ENCODE measurements at regions not wholly inside any gene's neighbourhood (a gene's known extent, or its start where the extent isn't known, plus 50 kb on each side); places are given as distances from the start of the nearest gene placed in this dataset.

GRCh38 chr1:106296431-106296830, 760.0 kb upstream of the PRMT6 start:
- Histone ChIP-seq H3K9me3 (ENCODE audit: control extremely low read depth in 1 of 5, control insufficient read depth in 4 of 5, insufficient read depth in 2 of 5, low read depth in 1 of 5, low read length in 4 of 5) (no peaks in the 10 kb centered on the region), H3K4me3 (ENCODE audit: control insufficient read depth in 1 of 7, extremely low read depth in 1 of 7, insufficient read depth in 4 of 7, low read depth in 2 of 7, low read length in 6 of 7) (no peak overlapping the region)
- CTCF ChIA-PET = no interaction called here

DNA sequence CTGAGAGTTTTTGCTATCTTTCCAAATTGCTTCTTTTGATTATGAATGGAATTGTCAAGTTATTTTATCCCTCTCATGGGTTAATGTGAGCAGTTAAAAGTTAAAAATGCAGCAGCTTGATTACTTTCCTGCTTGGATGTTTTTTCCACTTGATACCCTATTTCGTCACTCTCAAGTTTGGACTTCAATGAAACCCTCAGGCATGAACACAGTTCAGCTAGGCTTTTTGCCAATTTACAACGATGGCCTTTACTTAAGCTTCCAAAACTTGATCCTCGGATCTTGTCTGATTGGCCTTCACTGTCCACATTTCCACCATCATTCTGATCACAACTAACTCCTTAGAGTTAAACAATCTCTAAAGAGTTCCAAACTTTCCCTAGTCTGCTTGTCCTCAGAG, 752.4 kb upstream of the PRMT6 start:
- ChIA-PET POLR2A (no interaction called here), CTCF (no interaction called here)
- Histone ChIP-seq H3K4me1 (ENCODE audit: control extremely low read depth in 1 of 4, control insufficient read depth in 4 of 4, insufficient read depth in 4 of 4, low read length in 3 of 4) (no peaks in the 10 kb centered on the region), H3K27ac (ENCODE audit: insufficient read depth in 1 of 2, low read depth in 1 of 2, low read length in 2 of 2, poor library complexity in 1 of 2, severe bottlenecking in 2 of 2) (no peak overlapping the region), H3K36me3 (ENCODE audit: control insufficient read depth in 4 of 4, insufficient read depth in 4 of 4, low read length in 3 of 4) (no peaks in the 10 kb centered on the region), H3K27me3 (replicated peaks in 2 of 5; ENCODE audit: control insufficient read depth in 4 of 5, insufficient read depth in 5 of 5, low read length in 4 of 5) (no peaks in the 10 kb centered on the region), H3K4me3 (ENCODE audit: control insufficient read depth in 1 of 7, extremely low read depth in 1 of 7, insufficient read depth in 4 of 7, low read depth in 2 of 7, low read length in 6 of 7) (no peak overlapping the region), H3K9me3 (ENCODE audit: control extremely low read depth in 1 of 5, control insufficient read depth in 4 of 5, insufficient read depth in 2 of 5, low read depth in 1 of 5, low read length in 4 of 5) (peaks cover 0 to 12% (median 4%) of the 10 kb centered on the region in 5 experiments)
- 92% methylated on average over 1 of the region's 3 CpGs for WGBS (ENCODE audit: insufficient coverage)
- no peak for DNase-seq

More at GRCh38 chr1:106296431-106296830, 760.0 kb upstream of the PRMT6 start:
- H3K36me3 ChIP-seq (ENCODE audit: control insufficient read depth in 4 of 4, insufficient read depth in 4 of 4, low read length in 3 of 4) = no peaks in the 10 kb centered on the region
- H3K27me3 ChIP-seq (replicated peaks in 2 of 5; ENCODE audit: control insufficient read depth in 4 of 5, insufficient read depth in 5 of 5, low read length in 4 of 5) = no peaks in the 10 kb centered on the region
- H3K4me1 ChIP-seq (ENCODE audit: control extremely low read depth in 1 of 4, control insufficient read depth in 4 of 4, insufficient read depth in 4 of 4, low read length in 3 of 4) = no peaks in the 10 kb centered on the region
- POLR2A ChIA-PET = no interaction called here
- DNase-seq = no peak
- WGBS (ENCODE audit: insufficient coverage) = no CpG with 5 or more reads among the region's 1 CpG
- H3K27ac ChIP-seq (ENCODE audit: insufficient read depth in 1 of 2, low read depth in 1 of 2, low read length in 2 of 2, poor library complexity in 1 of 2, severe bottlenecking in 2 of 2) = no peak overlapping the region

GRCh38 chr1:106319612-106320011, 736.9 kb upstream of the PRMT6 start:
- Histone ChIP-seq H3K36me3 (ENCODE audit: control insufficient read depth in 4 of 4, insufficient read depth in 4 of 4, low read length in 3 of 4) (no peaks in the 10 kb centered on the region), H3K27me3 (replicated peaks in 2 of 5; ENCODE audit: control insufficient read depth in 4 of 5, insufficient read depth in 5 of 5, low read length in 4 of 5) (no peaks in the 10 kb centered on the region), H3K4me1 (ENCODE audit: control extremely low read depth in 1 of 4, control insufficient read depth in 4 of 4, insufficient read depth in 4 of 4, low read length in 3 of 4) (no peaks in the 10 kb centered on the region), H3K9me3 (ENCODE audit: control extremely low read depth in 1 of 5, control insufficient read depth in 4 of 5, insufficient read depth in 2 of 5, low read depth in 1 of 5, low read length in 4 of 5) (peaks cover 0 to 1% (median 0%) of the 10 kb centered on the region in 5 experiments), H3K4me3 (ENCODE audit: control insufficient read depth in 1 of 7, extremely low read depth in 1 of 7, insufficient read depth in 4 of 7, low read depth in 2 of 7, low read length in 6 of 7) (no peak overlapping the region), H3K27ac (ENCODE audit: insufficient read depth in 1 of 2, low read depth in 1 of 2, low read length in 2 of 2, poor library complexity in 1 of 2, severe bottlenecking in 2 of 2) (no peak overlapping the region)
- no peak for DNase-seq
- ChIA-PET CTCF (no interaction called here), POLR2A (no interaction called here)
- 100% methylated on average over 1 of the region's 3 CpGs for WGBS (ENCODE audit: insufficient coverage)

DNA sequence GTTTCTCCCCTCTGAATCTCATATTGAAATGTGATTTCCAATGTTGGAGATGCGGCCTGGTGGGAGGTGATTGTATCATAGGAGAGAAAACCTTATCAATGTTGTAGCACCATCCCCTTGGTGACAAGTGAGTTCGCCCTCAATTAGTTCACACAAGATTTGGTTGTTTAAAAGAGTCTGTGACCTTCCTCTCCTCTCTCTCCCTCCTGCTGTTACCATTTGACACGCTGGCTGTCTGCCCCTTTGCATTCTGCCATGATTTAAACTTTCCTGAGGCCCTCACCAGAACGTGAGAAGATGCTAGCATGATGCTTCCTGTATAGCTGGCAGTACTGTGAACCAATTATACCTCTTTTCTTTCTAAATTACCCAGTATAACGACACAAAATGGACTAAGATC, 730.9 kb upstream of the PRMT6 start:
- CTCF ChIA-PET = no interaction called here
- DNase-seq = no peak
- Histone ChIP-seq H3K9me3 (ENCODE audit: control extremely low read depth in 1 of 5, control insufficient read depth in 4 of 5, insufficient read depth in 2 of 5, low read depth in 1 of 5, low read length in 4 of 5) (no peaks in the 10 kb centered on the region), H3K36me3 (ENCODE audit: control insufficient read depth in 4 of 4, insufficient read depth in 4 of 4, low read length in 3 of 4) (no peaks in the 10 kb centered on the region), H3K4me3 (ENCODE audit: control insufficient read depth in 1 of 7, extremely low read depth in 1 of 7, insufficient read depth in 4 of 7, low read depth in 2 of 7, low read length in 6 of 7) (no peak overlapping the region), H3K27me3 (replicated peaks in 2 of 5; ENCODE audit: control insufficient read depth in 4 of 5, insufficient read depth in 5 of 5, low read length in 4 of 5) (no peaks in the 10 kb centered on the region), H3K4me1 (ENCODE audit: control extremely low read depth in 1 of 4, control insufficient read depth in 4 of 4, insufficient read depth in 4 of 4, low read length in 3 of 4) (no peaks in the 10 kb centered on the region), H3K27ac (ENCODE audit: insufficient read depth in 1 of 2, low read depth in 1 of 2, low read length in 2 of 2, poor library complexity in 1 of 2, severe bottlenecking in 2 of 2) (no peak overlapping the region)
- POLR2A ChIA-PET = no interaction called here
- WGBS (ENCODE audit: insufficient coverage) = 33% methylated on average over 2 of the region's 5 CpGs

DNA sequence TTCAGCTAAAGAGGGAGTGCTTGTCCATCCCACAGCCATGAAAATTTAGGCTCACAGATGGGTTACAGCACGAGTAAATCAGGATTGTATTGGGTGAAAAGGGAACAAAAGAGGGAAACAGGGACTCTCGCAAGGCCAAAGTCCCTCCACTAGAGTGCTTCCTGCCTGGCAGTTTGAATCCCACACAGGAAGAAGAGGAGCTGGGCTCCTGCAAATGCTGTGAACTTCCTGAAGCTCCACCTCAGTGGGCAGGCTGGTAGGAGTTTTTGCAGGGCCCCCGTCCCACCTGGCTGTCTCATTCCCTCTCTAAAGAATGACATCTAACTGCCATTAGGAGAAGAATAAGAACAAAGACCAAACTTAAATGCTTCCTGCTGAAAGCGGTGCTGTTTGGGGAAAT, 712.0 kb upstream of the PRMT6 start:
- Histone ChIP-seq H3K4me1 (ENCODE audit: control extremely low read depth in 1 of 4, control insufficient read depth in 4 of 4, insufficient read depth in 4 of 4, low read length in 3 of 4) (no peaks in the 10 kb centered on the region), H3K4me3 (ENCODE audit: control insufficient read depth in 1 of 7, extremely low read depth in 1 of 7, insufficient read depth in 4 of 7, low read depth in 2 of 7, low read length in 6 of 7) (no peak overlapping the region), H3K36me3 (ENCODE audit: control insufficient read depth in 4 of 4, insufficient read depth in 4 of 4, low read length in 3 of 4) (no peaks in the 10 kb centered on the region), H3K27ac (ENCODE audit: insufficient read depth in 1 of 2, low read depth in 1 of 2, low read length in 2 of 2, poor library complexity in 1 of 2, severe bottlenecking in 2 of 2) (no peak overlapping the region), H3K27me3 (replicated peaks in 2 of 5; ENCODE audit: control insufficient read depth in 4 of 5, insufficient read depth in 5 of 5, low read length in 4 of 5) (no peaks in the 10 kb centered on the region), H3K9me3 (ENCODE audit: control extremely low read depth in 1 of 5, control insufficient read depth in 4 of 5, insufficient read depth in 2 of 5, low read depth in 1 of 5, low read length in 4 of 5) (no peaks in the 10 kb centered on the region)
- 47% methylated on average over 3 of the region's 4 CpGs for WGBS (ENCODE audit: insufficient coverage)
- CTCF ChIA-PET = no interaction called here
- POLR2A ChIA-PET = no interaction called here
- no peak for DNase-seq

DNA sequence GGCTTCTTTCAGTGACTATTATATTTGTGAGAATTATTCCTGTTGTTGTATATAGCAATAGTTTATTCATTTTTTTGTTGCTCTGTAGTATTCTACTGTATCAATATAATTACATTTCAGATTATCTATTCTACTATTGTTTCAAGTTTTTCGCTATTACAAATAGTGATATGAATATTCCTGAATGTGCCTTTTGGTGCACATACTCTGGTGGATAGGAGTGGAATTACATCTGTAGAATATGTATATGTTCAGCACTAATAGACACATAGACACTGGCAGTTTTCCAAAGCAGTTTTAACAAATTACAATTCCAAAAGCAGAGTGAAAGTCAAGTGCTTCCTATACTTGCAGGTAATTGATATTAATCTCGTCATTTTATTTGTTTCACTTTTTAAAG, 696.2 kb upstream of the PRMT6 start:
- Histone ChIP-seq H3K36me3 (ENCODE audit: control insufficient read depth in 4 of 4, insufficient read depth in 4 of 4, low read length in 3 of 4) (no peaks in the 10 kb centered on the region), H3K27ac (ENCODE audit: insufficient read depth in 1 of 2, low read depth in 1 of 2, low read length in 2 of 2, poor library complexity in 1 of 2, severe bottlenecking in 2 of 2) (no peak overlapping the region), H3K4me1 (ENCODE audit: control extremely low read depth in 1 of 4, control insufficient read depth in 4 of 4, insufficient read depth in 4 of 4, low read length in 3 of 4) (no peaks in the 10 kb centered on the region), H3K9me3 (ENCODE audit: control extremely low read depth in 1 of 5, control insufficient read depth in 4 of 5, insufficient read depth in 2 of 5, low read depth in 1 of 5, low read length in 4 of 5) (peaks cover 0 to 2% (median 0%) of the 10 kb centered on the region in 5 experiments), H3K4me3 (ENCODE audit: control insufficient read depth in 1 of 7, extremely low read depth in 1 of 7, insufficient read depth in 4 of 7, low read depth in 2 of 7, low read length in 6 of 7) (no peak overlapping the region), H3K27me3 (replicated peaks in 2 of 5; ENCODE audit: control insufficient read depth in 4 of 5, insufficient read depth in 5 of 5, low read length in 4 of 5) (no peaks in the 10 kb centered on the region)
- ChIA-PET POLR2A (no interaction called here), CTCF (no interaction called here)
- DNase-seq = no peak
- no CpG with 5 or more reads among the region's 2 CpGs for WGBS (ENCODE audit: insufficient coverage)

- Histone ChIP-seq H3K4me3 (ENCODE audit: control insufficient read depth in 1 of 7, extremely low read depth in 1 of 7, insufficient read depth in 4 of 7, low read depth in 2 of 7, low read length in 6 of 7) (no peak overlapping the region), H3K27ac (ENCODE audit: insufficient read depth in 1 of 2, low read depth in 1 of 2, low read length in 2 of 2, poor library complexity in 1 of 2, severe bottlenecking in 2 of 2) (no peak overlapping the region), H3K9me3 (ENCODE audit: control extremely low read depth in 1 of 5, control insufficient read depth in 4 of 5, insufficient read depth in 2 of 5, low read depth in 1 of 5, low read length in 4 of 5) (no peaks in the 10 kb centered on the region), H3K27me3 (replicated peaks in 2 of 5; ENCODE audit: control insufficient read depth in 4 of 5, insufficient read depth in 5 of 5, low read length in 4 of 5) (no peaks in the 10 kb centered on the region), H3K36me3 (ENCODE audit: control insufficient read depth in 4 of 4, insufficient read depth in 4 of 4, low read length in 3 of 4) (no peaks in the 10 kb centered on the region), H3K4me1 (ENCODE audit: control extremely low read depth in 1 of 4, control insufficient read depth in 4 of 4, insufficient read depth in 4 of 4, low read length in 3 of 4) (no peaks in the 10 kb centered on the region)
- 67% methylated on average over 1 of the region's 4 CpGs for WGBS (ENCODE audit: insufficient coverage)
- DNase-seq = no peak
- POLR2A ChIA-PET = no interaction called here
- CTCF ChIA-PET = no interaction called here
These were observed 689.7 kb upstream of the PRMT6 start for GRCh38 chr1:106366627-106367319.
